NB4 (cell line): ENCODE measurements at regions not wholly inside any gene's neighbourhood (a gene's known extent, or its start where the extent isn't known, plus 50 kb on each side); places are given as distances from the start of the nearest gene placed in this dataset.

Experiments
- DNase-seq: peaks from one replicate; pipeline ENCODE4 v3.0.0; 2010; ENCODE audit warnings: low read depth
- H3K4me3 ChIP-seq: one replicate; pipeline ENCODE4 v1.5.1; 2011; ENCODE audit warnings: mild to moderate bottlenecking, low read depth, low read length, moderate library complexity
- CTCF ChIP-seq: IDR thresholded peaks from one replicate; pipeline ENCODE4 v1.5.1; 2012; ENCODE audit warnings: low read depth, low read length
- MAX ChIP-seq: IDR thresholded peaks from 2 replicates; pipeline ENCODE4 v1.6.1; 2011; ENCODE audit warnings: low read depth, low read length
- MYC ChIP-seq: IDR thresholded peaks from 2 replicates; pipeline ENCODE4 v1.6.1; 2011; ENCODE audit warnings: low read depth, low read length
- POLR2A ChIP-seq: IDR thresholded peaks from 2 replicates; pipeline ENCODE4 v1.6.1; 2011; ENCODE audit warnings: mild to moderate bottlenecking; ENCODE audit not compliant: insufficient read length; ENCODE audit errors: extremely low read depth

GRCh38 chr3:102163818-102164154 lies 271.0 kb upstream of the ZPLD1 start:
- DNase-seq = no peak
- no peak overlapping the region for H3K4me3 ChIP-seq
- TF ChIP-seq MAX = no peak
- no peak for TF ChIP-seq MYC
- TF ChIP-seq POLR2A = no peak
- no peak for TF ChIP-seq CTCF

GRCh38 chr3:102165367-102165766 lies 269.4 kb upstream of the ZPLD1 start:
- DNase-seq = no peak
- TF ChIP-seq MAX (no peak), POLR2A (no peak), CTCF (no peak), MYC (no peak)
- H3K4me3 ChIP-seq = no peak overlapping the region

GRCh38 chr3:102169915-102170479 lies 264.8 kb upstream of the ZPLD1 start:
- no peak for TF ChIP-seq MYC
- no peak for TF ChIP-seq CTCF
- TF ChIP-seq MAX = no peak
- TF ChIP-seq POLR2A = no peak
- H3K4me3 ChIP-seq = no peak overlapping the region
- DNase-seq = no peak

- TF ChIP-seq CTCF = no peak
- no peak for TF ChIP-seq POLR2A
- no peak for TF ChIP-seq MAX
- TF ChIP-seq MYC = no peak
- DNase-seq = no peak
- H3K4me3 ChIP-seq = no peak overlapping the region
These were observed 264.3 kb upstream of the ZPLD1 start for GRCh38 chr3:102170545-102170944.

- DNase-seq = no peak
- no peak overlapping the region for H3K4me3 ChIP-seq
- no peak for TF ChIP-seq MYC
- TF ChIP-seq POLR2A = no peak
- TF ChIP-seq CTCF = no peak
- TF ChIP-seq MAX = no peak
These were observed 260.5 kb upstream of the ZPLD1 start for GRCh38 chr3:102174312-102174712.
